IPS-18c (cell line): ENCODE measurements at regions not wholly inside any gene's neighbourhood (a gene's known extent, or its start where the extent isn't known, plus 50 kb on each side); places are given as distances from the start of the nearest gene placed in this dataset.

ENCODE experiments used
- H3K4me3 ChIP-seq: 2 replicates; pipeline ENCODE4 v1.7.0; 2013; ENCODE audit warnings: low read depth, mild to moderate bottlenecking, low read length, moderate library complexity; ENCODE audit not compliant: insufficient read depth
- H3K9me3 ChIP-seq: one replicate; pipeline ENCODE4 v1.6.1; 2013; ENCODE audit warnings: mild to moderate bottlenecking, low read length, moderate library complexity; ENCODE audit not compliant: control insufficient read depth, insufficient read depth

DNA sequence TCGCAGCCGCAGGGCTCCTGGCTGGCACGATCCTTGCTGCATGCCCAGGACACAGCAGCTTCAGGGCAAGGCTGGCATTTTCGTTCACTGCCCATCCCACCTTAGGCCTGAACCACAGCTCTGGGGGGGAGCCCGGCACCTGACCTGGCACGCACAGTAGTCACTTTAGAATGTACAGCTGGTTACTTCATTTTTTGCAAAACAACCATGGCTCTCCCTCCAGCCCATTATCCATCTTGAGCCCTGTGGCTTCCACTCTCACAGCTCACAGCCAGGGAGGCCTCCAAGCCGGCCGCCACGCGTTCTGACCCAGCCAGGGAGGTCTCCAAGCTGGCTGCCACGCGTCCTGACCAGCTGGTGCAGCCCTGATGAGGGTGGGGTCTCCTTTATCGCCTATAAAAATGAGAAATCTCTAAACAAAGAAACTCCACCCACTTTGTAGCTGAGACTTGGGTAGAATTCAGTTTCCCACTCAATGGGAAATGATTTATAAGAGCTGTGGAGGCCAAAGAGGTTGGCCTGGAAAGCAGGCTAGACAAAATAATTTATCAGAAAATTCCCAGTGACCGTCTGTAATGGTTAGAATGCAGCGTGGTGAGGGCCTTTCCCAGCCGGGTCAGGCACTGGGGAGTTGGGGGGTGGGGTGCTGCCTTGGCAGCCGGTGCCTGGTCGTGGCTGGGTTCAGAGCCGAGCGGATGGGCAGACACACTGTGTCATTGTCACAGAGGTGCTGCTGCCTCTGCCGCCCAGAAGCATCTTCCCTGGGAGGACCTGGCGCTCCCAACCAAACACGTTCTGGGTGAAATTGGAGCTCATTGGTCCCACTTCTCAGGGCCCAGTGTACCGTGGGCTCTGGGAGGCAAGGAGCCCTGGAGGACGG lies 54.6 kb upstream of the ACTRT2 start:
- Histone ChIP-seq H3K9me3 (peaks cover 45% of the 10 kb centered on the region), H3K4me3 (no peak overlapping the region)

DNA sequence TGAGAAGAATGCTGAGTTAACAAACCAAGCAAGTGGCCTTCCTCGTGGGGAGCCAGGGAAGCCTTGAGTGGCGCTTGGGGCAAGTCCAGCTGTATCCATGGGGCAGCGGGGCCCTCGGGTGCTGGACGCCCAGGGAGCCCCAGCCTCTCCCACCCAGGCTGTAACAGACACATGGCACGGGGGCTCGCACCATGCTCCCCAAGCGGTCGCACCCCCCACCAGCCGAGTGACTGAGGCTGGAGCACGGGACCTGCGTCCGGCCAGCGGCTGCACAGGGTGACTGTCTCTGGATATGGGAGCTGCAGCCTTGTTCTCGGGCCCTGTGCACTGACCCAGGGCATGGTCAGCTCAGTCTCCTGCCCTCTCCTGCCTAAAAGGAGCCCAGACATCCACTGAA lies 53.9 kb upstream of the ACTRT2 start:
- no peak overlapping the region for H3K4me3 ChIP-seq
- H3K9me3 ChIP-seq: peaks cover 44% of the 10 kb centered on the region

DNA sequence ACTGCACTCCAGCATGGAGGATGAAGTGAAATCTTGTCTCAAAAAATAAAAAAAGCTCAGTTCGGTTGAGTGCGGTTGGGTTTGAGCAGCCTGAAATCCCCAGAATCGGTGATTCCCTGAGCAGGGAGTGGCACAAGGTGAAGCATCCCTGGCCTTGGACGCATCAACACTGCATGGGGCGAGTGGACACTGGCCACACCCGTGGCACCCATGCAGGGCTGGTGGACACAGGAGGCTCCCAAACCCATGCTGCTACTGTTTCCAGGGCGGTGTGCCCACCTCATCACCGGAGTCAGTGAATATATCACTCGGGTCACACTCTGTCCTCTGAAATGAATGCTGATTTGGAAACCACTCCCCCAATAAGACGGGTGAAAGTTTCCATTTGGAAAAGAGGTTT lies 53.4 kb upstream of the ACTRT2 start:
- Histone ChIP-seq H3K9me3 (peaks cover 43% of the 10 kb centered on the region), H3K4me3 (no peak overlapping the region)

DNA sequence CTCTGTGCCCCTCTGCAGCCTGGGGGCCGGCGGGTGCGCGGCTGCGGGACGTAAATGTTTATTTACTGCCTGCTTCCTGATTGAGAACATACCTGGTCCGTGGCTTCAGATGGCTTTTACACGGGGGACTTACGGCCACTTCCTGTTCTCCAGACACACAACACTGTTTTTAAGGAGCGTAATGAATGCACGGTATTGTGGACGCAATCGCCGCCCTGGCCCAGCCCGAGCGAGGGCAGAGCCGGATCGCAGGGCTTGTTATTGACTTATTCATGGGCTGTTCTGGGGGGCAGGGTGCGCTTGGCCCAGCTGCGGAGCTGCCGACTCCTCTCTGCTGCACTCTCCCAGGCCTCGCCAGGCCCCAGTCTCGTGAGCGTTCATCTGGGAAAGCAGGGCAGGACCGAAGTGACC lies 52.8 kb upstream of the ACTRT2 start:
- peaks cover 41% of the 10 kb centered on the region for H3K9me3 ChIP-seq
- H3K4me3 ChIP-seq: no peak overlapping the region

DNA sequence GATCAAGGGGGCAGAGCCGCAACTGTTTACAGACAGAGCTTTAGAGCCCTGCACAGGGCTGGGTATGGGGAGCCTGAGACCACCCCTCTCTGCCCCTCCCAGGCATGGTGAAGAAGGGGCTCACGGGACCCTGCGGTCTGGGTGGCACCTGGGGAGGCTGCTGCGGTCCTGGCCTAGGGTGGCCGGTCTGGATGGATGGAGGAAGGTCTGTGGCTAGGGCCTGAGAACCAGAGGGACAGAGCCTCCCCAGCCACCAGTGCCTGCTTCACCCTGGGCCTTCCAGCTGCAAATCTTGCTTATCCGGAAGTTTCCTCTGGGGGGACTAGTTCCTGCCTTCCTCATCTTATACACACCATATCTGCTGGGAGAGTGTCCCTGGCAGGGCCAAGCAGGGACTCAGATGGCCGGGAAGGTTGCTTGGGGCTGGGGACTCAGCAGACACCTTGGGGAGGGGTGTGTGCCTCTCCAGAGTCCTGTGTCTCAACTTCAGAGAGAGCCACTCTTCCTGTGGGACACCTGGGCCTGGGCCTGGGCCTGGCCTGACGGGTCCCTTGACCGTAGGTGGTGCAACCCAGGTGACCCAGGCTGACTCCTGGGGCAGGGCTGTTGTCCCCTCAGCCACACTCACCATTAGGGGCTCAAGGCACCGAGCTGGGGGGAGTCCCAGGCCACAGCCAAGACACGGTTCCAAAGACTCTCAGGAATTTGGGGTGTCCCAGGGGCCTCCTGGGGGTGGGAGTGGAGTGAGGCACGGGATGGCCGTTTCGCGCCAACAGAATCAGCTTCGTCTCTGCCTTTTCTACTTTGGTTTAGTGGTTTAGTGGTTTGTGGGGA lies 52.0 kb upstream of the ACTRT2 start:
- H3K4me3 ChIP-seq: no peak overlapping the region
- peaks cover 46% of the 10 kb centered on the region for H3K9me3 ChIP-seq

DNA sequence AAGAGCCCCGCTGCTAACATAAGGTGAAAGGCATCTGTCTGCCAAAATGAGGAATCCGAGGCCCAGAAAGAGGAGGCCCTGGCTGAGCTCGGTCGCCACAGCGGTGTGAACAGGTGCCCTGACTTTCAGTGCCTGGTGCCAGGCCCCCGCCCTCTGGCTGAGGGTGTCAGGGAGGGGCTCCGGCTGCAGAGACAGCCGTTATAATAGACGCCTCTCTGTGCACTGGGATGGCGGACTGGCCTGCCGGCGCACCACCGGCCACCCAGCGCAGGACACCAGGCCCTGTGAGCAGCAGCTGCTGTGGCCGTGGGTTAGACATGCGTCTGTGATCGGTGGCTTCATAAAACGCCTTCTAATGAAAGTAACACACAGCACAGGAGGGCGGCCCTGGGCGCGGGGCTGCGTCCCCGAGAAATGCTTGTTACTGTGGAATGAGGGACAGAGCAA lies 51.4 kb upstream of the ACTRT2 start:
- Histone ChIP-seq H3K9me3 (peaks cover 46% of the 10 kb centered on the region), H3K4me3 (no peak overlapping the region)

DNA sequence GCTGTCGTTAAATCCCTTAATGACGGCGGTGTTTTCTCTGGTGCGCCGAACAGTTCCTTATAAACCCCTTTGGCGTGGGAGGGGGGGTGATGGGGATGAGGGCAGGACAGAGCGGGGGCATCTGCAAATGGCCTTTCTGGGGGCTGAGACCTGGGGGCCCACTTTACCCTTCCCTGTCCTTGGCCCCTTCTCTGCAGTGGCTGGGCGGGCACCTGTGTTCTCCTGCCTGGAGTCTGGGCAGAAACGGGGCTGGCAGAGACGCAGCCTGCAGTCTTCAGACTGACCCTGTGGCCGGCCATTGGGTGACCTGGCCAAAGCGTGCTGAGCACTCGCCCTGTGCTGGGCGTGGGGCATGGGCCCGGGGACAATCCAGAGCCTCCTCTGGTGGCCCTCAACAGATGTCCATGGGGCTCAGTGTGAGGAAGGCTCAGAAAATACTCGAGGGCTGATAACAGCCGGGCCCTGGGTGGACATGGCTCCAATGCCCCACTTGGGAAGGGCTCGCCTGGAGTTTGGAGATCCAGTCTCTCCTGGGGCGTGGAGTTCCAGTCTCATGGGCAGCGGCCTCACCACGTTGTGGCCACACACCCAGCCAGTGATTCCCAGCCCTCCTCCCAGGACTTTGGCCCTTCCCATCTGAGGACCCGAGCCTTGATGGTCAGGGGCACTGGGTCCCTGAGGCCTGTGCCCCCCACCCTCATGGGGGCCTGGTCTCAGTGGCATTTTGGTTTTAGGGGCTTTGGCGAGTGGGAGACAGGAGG lies 50.8 kb upstream of the ACTRT2 start:
- peaks cover 41% of the 10 kb centered on the region for H3K9me3 ChIP-seq
- H3K4me3 ChIP-seq: no peak overlapping the region; the same call in 1 of the 2 replicates

DNA sequence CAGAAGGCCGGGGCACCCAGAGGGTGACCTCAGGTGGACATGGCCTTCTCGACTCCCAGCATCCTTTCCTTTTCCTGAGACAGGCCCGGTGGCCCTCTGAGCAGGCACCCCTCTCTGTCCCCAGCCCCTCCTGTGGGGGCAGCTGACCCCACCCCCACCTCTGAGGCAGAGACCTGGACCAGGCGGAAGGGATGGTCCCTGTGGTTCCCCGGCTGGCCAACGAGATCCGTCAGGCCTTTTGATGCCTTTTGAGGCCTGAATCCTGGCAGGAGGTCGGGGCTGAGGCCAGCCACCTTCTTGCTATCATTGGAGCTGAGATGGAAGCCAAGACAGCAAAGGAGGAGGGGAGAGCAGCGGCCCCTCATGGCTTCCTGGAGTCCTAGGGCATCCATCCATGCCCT lies 50.2 kb upstream of the ACTRT2 start:
- Histone ChIP-seq H3K9me3 (peaks cover 42% of the 10 kb centered on the region), H3K4me3 (no peak overlapping the region; the same call in 1 of the 2 replicates)
